BE2C (cell line): ENCODE measurements at regions not wholly inside any gene's neighbourhood (a gene's known extent, or its start where the extent isn't known, plus 50 kb on each side); places are given as distances from the start of the nearest gene placed in this dataset.

Experiments
- DNase-seq: peaks from one replicate; pipeline ENCODE4 v3.0.0-alpha.2; 2020
- H3K27me3 ChIP-seq: fragments of 250-450 bp; sonication (Bioruptor Pico); 2 replicates; pipeline ENCODE4 v1.5.1; 2020; ENCODE audit warnings: mild to moderate bottlenecking
- H3K36me3 ChIP-seq: fragments of 250-450 bp; sonication (Bioruptor Pico); 2 replicates; pipeline ENCODE4 v1.5.1; 2020; ENCODE audit warnings: mild to moderate bottlenecking
- H3K4me1 ChIP-seq: fragments of 250-450 bp; sonication (Bioruptor Pico); 2 replicates; pipeline ENCODE4 v1.5.1; 2020
- H3K4me3 ChIP-seq: 2 replicates; pipeline ENCODE4 v1.5.1; 2011; ENCODE audit warnings: low read depth, low read length
- H3K9me3 ChIP-seq: fragments of 250-450 bp; sonication (Bioruptor Pico); 2 replicates; pipeline ENCODE4 v1.5.1; 2020
- CTCF ChIP-seq: IDR thresholded peaks from 2 replicates; pipeline ENCODE4 v1.5.1; 2012; ENCODE audit warnings: mild to moderate bottlenecking, low read depth, low read length

GRCh38 chr2:156687126-156687525 is 250.9 kb downstream of the GPD2 start:
- Histone ChIP-seq H3K4me3 (no peak overlapping the region), H3K9me3 (no peaks in the 10 kb centered on the region), H3K36me3 (no peaks in the 10 kb centered on the region), H3K4me1 (no peaks in the 10 kb centered on the region), H3K27me3 (no peaks in the 10 kb centered on the region)
- no peak for TF ChIP-seq CTCF
- DNase-seq, result no peak

DNA sequence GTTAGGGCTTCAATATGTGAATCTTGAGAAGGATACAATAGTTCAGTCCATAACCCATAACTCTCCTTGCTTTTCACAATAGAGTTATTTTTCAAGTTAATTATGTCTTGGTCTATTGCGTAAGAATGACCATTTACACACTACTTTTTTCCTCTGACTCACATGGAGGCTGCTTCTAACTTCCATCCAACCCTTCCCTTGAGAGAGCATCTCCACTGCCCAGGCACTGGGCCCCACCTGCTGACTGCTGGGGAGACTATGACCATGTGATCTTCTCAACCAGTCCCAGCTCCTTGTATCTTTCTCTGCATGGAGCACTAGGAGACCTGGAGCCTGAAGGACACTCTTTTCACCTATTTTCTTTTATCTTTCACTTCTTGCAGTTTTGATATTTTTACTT is 251.5 kb downstream of the GPD2 start:
- no peaks in the 10 kb centered on the region for H3K27me3 ChIP-seq
- no peak for DNase-seq
- TF ChIP-seq CTCF, result no peak
- no peaks in the 10 kb centered on the region for H3K4me1 ChIP-seq
- no peak overlapping the region for H3K4me3 ChIP-seq
- H3K9me3 ChIP-seq, result no peaks in the 10 kb centered on the region
- no peaks in the 10 kb centered on the region for H3K36me3 ChIP-seq

GRCh38 chr2:156689939-156690338 is 253.8 kb downstream of the GPD2 start:
- TF ChIP-seq CTCF, result no peak

GRCh38 chr2:156691014-156691413 is 254.8 kb downstream of the GPD2 start:
- TF ChIP-seq CTCF, result no peak
- Histone ChIP-seq H3K36me3 (no peaks in the 10 kb centered on the region), H3K27me3 (no peaks in the 10 kb centered on the region), H3K4me3 (no peak overlapping the region), H3K9me3 (no peaks in the 10 kb centered on the region), H3K4me1 (no peaks in the 10 kb centered on the region)
- no peak for DNase-seq

More at GRCh38 chr2:156689939-156690338, 253.8 kb downstream of the GPD2 start:
- no peaks in the 10 kb centered on the region for H3K9me3 ChIP-seq
- no peaks in the 10 kb centered on the region for H3K4me1 ChIP-seq
- DNase-seq, result no peak
- no peaks in the 10 kb centered on the region for H3K36me3 ChIP-seq
- no peak overlapping the region for H3K4me3 ChIP-seq
- H3K27me3 ChIP-seq, result no peaks in the 10 kb centered on the region

DNA sequence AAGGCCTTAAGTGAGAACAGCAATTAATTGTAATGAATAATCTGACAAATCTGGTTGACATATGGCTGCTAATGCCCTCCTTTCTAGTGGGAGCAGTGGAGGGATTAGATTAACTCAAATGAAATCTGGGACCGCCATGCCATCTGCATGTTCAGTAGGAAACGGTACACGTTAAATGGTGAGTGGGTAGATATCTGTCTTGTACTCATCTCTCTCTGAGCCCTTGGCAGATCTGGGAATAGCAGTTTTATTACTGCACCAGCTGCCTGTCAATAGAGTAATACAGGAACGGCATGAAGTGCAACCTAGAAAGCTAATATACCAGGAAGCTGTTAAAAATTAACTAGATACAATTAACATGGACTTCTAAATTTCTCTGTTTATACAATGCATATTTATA is 258.8 kb downstream of the GPD2 start:
- no peaks in the 10 kb centered on the region for H3K36me3 ChIP-seq
- H3K27me3 ChIP-seq, result no peaks in the 10 kb centered on the region
- H3K9me3 ChIP-seq, result no peaks in the 10 kb centered on the region
- no peaks in the 10 kb centered on the region for H3K4me1 ChIP-seq
- H3K4me3 ChIP-seq, result no peak overlapping the region
- no peak for TF ChIP-seq CTCF
- no peak for DNase-seq

DNA sequence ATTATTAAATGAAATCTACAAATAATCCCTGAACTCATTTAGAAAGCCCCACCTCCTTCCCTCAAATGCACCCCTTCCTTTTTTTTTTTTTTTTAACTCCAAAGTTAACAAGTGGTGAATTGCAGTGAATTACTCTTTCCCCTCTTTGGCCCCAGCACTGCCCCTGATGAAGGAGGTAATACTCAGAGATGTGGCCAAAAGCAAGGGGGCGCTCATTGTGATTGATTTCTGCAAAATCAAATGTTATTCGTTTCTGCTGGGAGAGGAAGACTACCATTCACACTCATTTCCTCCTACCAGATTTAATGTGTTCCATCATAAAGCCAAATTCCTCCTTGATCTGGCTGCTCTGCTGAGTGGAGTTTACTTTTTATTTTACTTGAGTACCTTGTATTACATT is 259.4 kb downstream of the GPD2 start:
- no peaks in the 10 kb centered on the region for H3K36me3 ChIP-seq
- DNase-seq, result no peak

More for the DNA sequence above, 259.4 kb downstream of the GPD2 start:
- Histone ChIP-seq H3K27me3 (no peaks in the 10 kb centered on the region), H3K9me3 (no peaks in the 10 kb centered on the region), H3K4me1 (no peaks in the 10 kb centered on the region), H3K4me3 (no peak overlapping the region)
- TF ChIP-seq CTCF, result no peak
